Endodermal cell (in vitro differentiated cells): ENCODE measurements at regions not wholly inside any gene's neighbourhood (a gene's known extent, or its start where the extent isn't known, plus 50 kb on each side); places are given as distances from the start of the nearest gene placed in this dataset.

Source experiments
- DNase-seq: peaks from one replicate; pipeline ENCODE4 v3.0.0-alpha.2; 2017
- H3K27ac ChIP-seq: 2 replicates; pipeline ENCODE4 v1.5.1; 2013; ENCODE audit warnings: mild to moderate bottlenecking, low read depth, low read length, moderate library complexity
- H3K27me3 ChIP-seq: 2 replicates; pipeline ENCODE4 v1.6.1; 2013; ENCODE audit warnings: mild to moderate bottlenecking, low read length, moderate library complexity; ENCODE audit not compliant: insufficient read depth, control insufficient read depth, poor library complexity, severe bottlenecking
- H3K36me3 ChIP-seq: 2 replicates; pipeline ENCODE4 v1.7.0; 2013; ENCODE audit warnings: mild to moderate bottlenecking, low read length, moderate library complexity; ENCODE audit not compliant: control insufficient read depth, insufficient read depth
- H3K4me1 ChIP-seq: one replicate; pipeline ENCODE4 v1.7.0; 2013; ENCODE audit warnings: low read length; ENCODE audit not compliant: control insufficient read depth, insufficient read depth
- H3K4me3 ChIP-seq: 2 replicates; pipeline ENCODE4 v1.5.1; 2013; ENCODE audit warnings: mild to moderate bottlenecking, low read length, moderate library complexity
- H3K9ac ChIP-seq: 2 replicates; pipeline ENCODE4 v1.6.1; 2013; ENCODE audit warnings: mild to moderate bottlenecking, low read length, moderate library complexity; ENCODE audit not compliant: poor library complexity, severe bottlenecking; ENCODE audit errors: extremely low read depth
- H3K9me3 ChIP-seq: 2 replicates; pipeline ENCODE4 v1.6.1; 2013; ENCODE audit warnings: mild to moderate bottlenecking, low read length, moderate library complexity; ENCODE audit not compliant: control insufficient read depth
- H3K27ac Mint-ChIP-seq: 2 replicates; pipeline ENCODE4 v1.8.0; 2020; ENCODE audit warnings: mixed read lengths
- H3K27me3 Mint-ChIP-seq: 2 replicates; pipeline ENCODE4 v1.8.0; 2021; ENCODE audit warnings: mild to moderate bottlenecking, mixed read lengths; ENCODE audit not compliant: insufficient read depth
- H3K36me3 Mint-ChIP-seq: 2 replicates; pipeline ENCODE4 v1.8.0; 2020; ENCODE audit warnings: low read depth, mixed read lengths
- H3K4me1 Mint-ChIP-seq: 2 replicates; pipeline ENCODE4 v1.8.0; 2020; ENCODE audit warnings: mixed read lengths
- H3K4me3 Mint-ChIP-seq: 2 replicates; pipeline ENCODE4 v1.8.0; 2020; ENCODE audit warnings: mild to moderate bottlenecking, moderate library complexity, mixed read lengths
- H3K9me3 Mint-ChIP-seq: 2 replicates; pipeline ENCODE4 v1.8.0; 2020; ENCODE audit warnings: mild to moderate bottlenecking, mixed read lengths
- CTCF ChIP-seq: fragments of 200-600 bp; sonication (generic); conservative IDR thresholded peaks from 2 replicates; pipeline ENCODE4 v1.5.0; 2021; ENCODE audit warnings: antibody characterized with exemption, mild to moderate bottlenecking
- WGBS, 2 experiments: methylation state at CpG; one replicate each; pipeline versions ENCODE4 v1.1.5 to v1.1.7; 2013; ENCODE audit warnings: missing lambda C conversion rate in 2 of 2, mixed read lengths in 1 of 2; ENCODE audit not compliant: insufficient coverage in 1 of 2, insufficient read length in 1 of 2; 5-methylcytosine and 5-hydroxymethylcytosine counted together

GRCh38 chr16:25434064-25434463, 176.4 kb upstream of the ZKSCAN2 start:
- H3K4me3 Mint-ChIP-seq = no peak overlapping the region
- TF ChIP-seq CTCF = no peak
- H3K36me3 ChIP-seq = no peaks in the 10 kb centered on the region
- H3K9me3 ChIP-seq = no peaks in the 10 kb centered on the region
- H3K27me3 Mint-ChIP-seq = no peaks in the 10 kb centered on the region
- 63 to 73% methylated on average over 3 of the region's 3 CpGs for WGBS, 2 experiments
- H3K4me1 Mint-ChIP-seq = no peaks in the 10 kb centered on the region
- H3K4me3 ChIP-seq = no peak overlapping the region
- H3K9me3 Mint-ChIP-seq = no peaks in the 10 kb centered on the region
- H3K27ac ChIP-seq = no peak overlapping the region
- no peaks in the 10 kb centered on the region for H3K4me1 ChIP-seq
- H3K27ac Mint-ChIP-seq = no peak overlapping the region
- DNase-seq = no peak
- no peaks in the 10 kb centered on the region for H3K27me3 ChIP-seq
- no peak overlapping the region for H3K9ac ChIP-seq
- H3K36me3 Mint-ChIP-seq = no peaks in the 10 kb centered on the region

- H3K27ac Mint-ChIP-seq = no peak overlapping the region
- no peaks in the 10 kb centered on the region for H3K36me3 ChIP-seq
- peaks cover 1% of the 10 kb centered on the region for H3K9me3 ChIP-seq
- H3K36me3 Mint-ChIP-seq = no peaks in the 10 kb centered on the region
- H3K4me3 ChIP-seq = no peak overlapping the region
- no peaks in the 10 kb centered on the region for H3K4me1 Mint-ChIP-seq
- 86 to 88% methylated on average over 4 of the region's 4 CpGs for WGBS, 2 experiments
- no peak overlapping the region for H3K4me3 Mint-ChIP-seq
- no peaks in the 10 kb centered on the region for H3K27me3 Mint-ChIP-seq
- no peaks in the 10 kb centered on the region for H3K27me3 ChIP-seq
- no peak for DNase-seq
- no peak overlapping the region for H3K27ac ChIP-seq
- H3K4me1 ChIP-seq = no peaks in the 10 kb centered on the region
- peaks cover 2% of the 10 kb centered on the region for H3K9me3 Mint-ChIP-seq
- TF ChIP-seq CTCF = no peak
- H3K9ac ChIP-seq = no peak overlapping the region
Measured at GRCh38 chr16:25433388-25433787, 175.7 kb upstream of the ZKSCAN2 start.

GRCh38 chr16:25431472-25431871, 173.8 kb upstream of the ZKSCAN2 start:
- WGBS, 2 experiments = 93 to 100% methylated on average over 7 of the region's 7 CpGs
- H3K27ac Mint-ChIP-seq = no peak overlapping the region
- H3K27me3 Mint-ChIP-seq = no peaks in the 10 kb centered on the region
- no peak for TF ChIP-seq CTCF
- H3K4me3 Mint-ChIP-seq = no peak overlapping the region
- no peak for DNase-seq
- H3K36me3 Mint-ChIP-seq = no peaks in the 10 kb centered on the region
- Histone ChIP-seq H3K4me1 (no peaks in the 10 kb centered on the region), H3K9ac (no peak overlapping the region), H3K36me3 (no peaks in the 10 kb centered on the region), H3K27me3 (no peaks in the 10 kb centered on the region), H3K27ac (no peak overlapping the region), H3K9me3 (peaks cover 6% of the 10 kb centered on the region), H3K4me3 (no peak overlapping the region)
- peaks cover 6% of the 10 kb centered on the region for H3K9me3 Mint-ChIP-seq
- no peaks in the 10 kb centered on the region for H3K4me1 Mint-ChIP-seq
